ENCODE measurements at regions not wholly inside any gene's neighbourhood (a gene's known extent, or its start where the extent isn't known, plus 50 kb on each side); places are given as distances from the start of the nearest gene placed in this dataset.

GRCh38 chr12:67449591-67450052 is 180.5 kb downstream of the CAND1 start:
- H3K27me3 ChIP-seq (ENCODE audit: control insufficient read depth in 4 of 4, insufficient read depth in 4 of 4, low read length in 3 of 4), result no peaks in the 10 kb centered on the region
- no peak for TF ChIP-seq CTCF (IDR thresholded peaks at IDR 0.05; ENCODE audit: low read depth, low read length, missing input control)
- no peak for TF ChIP-seq HNF4A (conservative IDR thresholded peaks at IDR 0.05)
- TF ChIP-seq RXRA (IDR thresholded peaks at IDR 0.05), result no peak
- TF ChIP-seq MAX (IDR thresholded peaks at IDR 0.05), result no peak
- no peak for TF ChIP-seq NR2F2 (IDR thresholded peaks at IDR 0.05)
- TF ChIP-seq RAD21 (IDR thresholded peaks at IDR 0.05), result no peak
- no peak for TF ChIP-seq JUND (IDR thresholded peaks at IDR 0.05)
- no peak for TF ChIP-seq GABPA (IDR thresholded peaks at IDR 0.05 in 1 of 2, conservative IDR thresholded peaks at IDR 0.05 in 1 of 2)
- TF ChIP-seq ATF3 (IDR thresholded peaks at IDR 0.05), result no peak
- TF ChIP-seq ZBTB33 (IDR thresholded peaks at IDR 0.05), result no peak
- no peak for TF ChIP-seq FOXA2 (IDR thresholded peaks at IDR 0.05)
- TF ChIP-seq EGR1 (IDR thresholded peaks at IDR 0.05; ENCODE audit: low read depth in 2 of 2), result no peak
- no peak for TF ChIP-seq FOXA1 (IDR thresholded peaks at IDR 0.05)
- no peak for TF ChIP-seq YY1 (IDR thresholded peaks at IDR 0.05)
- TF ChIP-seq SP1 (IDR thresholded peaks at IDR 0.05), result no peak
- TF ChIP-seq HNF4G (IDR thresholded peaks at IDR 0.05), result no peak
- no peak for TF ChIP-seq REST (IDR thresholded peaks at IDR 0.05)
- H3K36me3 ChIP-seq (ENCODE audit: control insufficient read depth in 4 of 4, insufficient read depth in 3 of 4, low read depth in 1 of 4, low read length in 3 of 4), result no peaks in the 10 kb centered on the region
- H3K4me3 ChIP-seq (ENCODE audit: low read depth in 1 of 3, low read length in 3 of 3), result no peak overlapping the region
- no peaks in the 10 kb centered on the region for H3K9me3 ChIP-seq (ENCODE audit: control insufficient read depth in 4 of 4, low read length in 3 of 4)
- DNase-seq (ENCODE audit: low spot score), result no peak
- no peaks in the 10 kb centered on the region for H3K4me1 ChIP-seq (ENCODE audit: control insufficient read depth in 4 of 4, insufficient read depth in 4 of 4, low read length in 3 of 4)
- WGBS, result 71% methylated on average over 6 of the region's 6 CpGs
- no peak overlapping the region for H3K27ac ChIP-seq (ENCODE audit: low read depth in 1 of 2, low read length in 2 of 2)
- no peak overlapping the region for H3K9ac ChIP-seq (ENCODE audit: low read depth in 1 of 2, low read length in 2 of 2)

GRCh38 chr12:67450441-67450840 is 181.3 kb downstream of the CAND1 start:
- no peak overlapping the region for H3K27ac ChIP-seq (ENCODE audit: low read depth in 1 of 2, low read length in 2 of 2)
- H3K4me3 ChIP-seq (ENCODE audit: low read depth in 1 of 3, low read length in 3 of 3), result no peak overlapping the region
- H3K9me3 ChIP-seq (ENCODE audit: control insufficient read depth in 4 of 4, low read length in 3 of 4), result no peaks in the 10 kb centered on the region
- no peak overlapping the region for H3K9ac ChIP-seq (ENCODE audit: low read depth in 1 of 2, low read length in 2 of 2)
- no peaks in the 10 kb centered on the region for H3K27me3 ChIP-seq (ENCODE audit: control insufficient read depth in 4 of 4, insufficient read depth in 4 of 4, low read length in 3 of 4)
- DNase-seq (ENCODE audit: low spot score), result no peak
- 78% methylated on average over 4 of the region's 4 CpGs for WGBS
- H3K36me3 ChIP-seq (ENCODE audit: control insufficient read depth in 4 of 4, insufficient read depth in 3 of 4, low read depth in 1 of 4, low read length in 3 of 4), result no peaks in the 10 kb centered on the region
- H3K4me1 ChIP-seq (ENCODE audit: control insufficient read depth in 4 of 4, insufficient read depth in 4 of 4, low read length in 3 of 4), result peaks cover 0 to 2% (median 0%) of the 10 kb centered on the region in 4 donors
- TF ChIP-seq GABPA (IDR thresholded peaks at IDR 0.05 in 1 of 2, conservative IDR thresholded peaks at IDR 0.05 in 1 of 2) (no peak), ZBTB33 (IDR thresholded peaks at IDR 0.05) (no peak)
